ENCODE measurements at regions not wholly inside any gene's neighbourhood (a gene's known extent, or its start where the extent isn't known, plus 50 kb on each side); places are given as distances from the start of the nearest gene placed in this dataset.

- TF ChIP-seq POLR2AphosphoS5 (IDR thresholded peaks at IDR 0.05; ENCODE audit: borderline replicate concordance, low read depth, low read length) (no peak), EZH2 (IDR thresholded peaks at IDR 0.05) (no peak), FOXP2 (optimal IDR thresholded peaks at IDR 0.05; ENCODE audit: control extremely low read depth, extremely low read length, insufficient read depth) (no peak)
- no peak for DNase-seq (ENCODE audit: low read depth, low spot score)
- H3K36me3 ChIP-seq (ENCODE audit: insufficient read depth, low read length): no peaks in the 10 kb centered on the region
- H3K9ac ChIP-seq (ENCODE audit: insufficient read length): no peak overlapping the region
- no peak overlapping the region for H3K27ac ChIP-seq
- H3K9me3 ChIP-seq (ENCODE audit: low read depth, low read length): no peaks in the 10 kb centered on the region
- H3K4me3 ChIP-seq: no peak overlapping the region
Measured at GRCh38 chr18:44589693-44590355, 90.9 kb upstream of the SETBP1 start.

GRCh38 chr18:44590956-44591670 lies 89.6 kb upstream of the SETBP1 start:
- Histone ChIP-seq H3K4me3 (no peak overlapping the region), H3K9ac (ENCODE audit: insufficient read length) (no peak overlapping the region), H3K36me3 (ENCODE audit: insufficient read depth, low read length) (no peaks in the 10 kb centered on the region), H3K27ac (no peak overlapping the region), H3K9me3 (ENCODE audit: low read depth, low read length) (no peaks in the 10 kb centered on the region)
- DNase-seq (ENCODE audit: low read depth, low spot score): no peak
- TF ChIP-seq FOXP2 (optimal IDR thresholded peaks at IDR 0.05; ENCODE audit: control extremely low read depth, extremely low read length, insufficient read depth): no peak
- TF ChIP-seq POLR2AphosphoS5 (IDR thresholded peaks at IDR 0.05; ENCODE audit: borderline replicate concordance, low read depth, low read length): no peak
- TF ChIP-seq EZH2 (IDR thresholded peaks at IDR 0.05): no peak

GRCh38 chr18:44592639-44593038 lies 88.0 kb upstream of the SETBP1 start:
- Histone ChIP-seq H3K9ac (ENCODE audit: insufficient read length) (no peak overlapping the region), H3K9me3 (ENCODE audit: low read depth, low read length) (no peaks in the 10 kb centered on the region), H3K27ac (no peak overlapping the region), H3K36me3 (ENCODE audit: insufficient read depth, low read length) (no peaks in the 10 kb centered on the region), H3K4me3 (no peak overlapping the region)
- DNase-seq (ENCODE audit: low read depth, low spot score): no peak
- TF ChIP-seq FOXP2 (optimal IDR thresholded peaks at IDR 0.05; ENCODE audit: control extremely low read depth, extremely low read length, insufficient read depth): no peak

- Histone ChIP-seq H3K27ac (no peak overlapping the region), H3K36me3 (ENCODE audit: insufficient read depth, low read length) (no peaks in the 10 kb centered on the region), H3K9me3 (ENCODE audit: low read depth, low read length) (no peaks in the 10 kb centered on the region), H3K9ac (ENCODE audit: insufficient read length) (no peak overlapping the region), H3K4me3 (no peak overlapping the region)
- DNase-seq (ENCODE audit: low read depth, low spot score): no peak
- TF ChIP-seq EZH2 (IDR thresholded peaks at IDR 0.05) (no peak), POLR2AphosphoS5 (IDR thresholded peaks at IDR 0.05; ENCODE audit: borderline replicate concordance, low read depth, low read length) (no peak), FOXP2 (optimal IDR thresholded peaks at IDR 0.05; ENCODE audit: control extremely low read depth, extremely low read length, insufficient read depth) (no peak)
Measured at GRCh38 chr18:44594799-44595467, 85.8 kb upstream of the SETBP1 start.

- no peak for DNase-seq (ENCODE audit: low read depth, low spot score)
- H3K36me3 ChIP-seq (ENCODE audit: insufficient read depth, low read length): no peaks in the 10 kb centered on the region
- no peak overlapping the region for H3K9ac ChIP-seq (ENCODE audit: insufficient read length)
- H3K27ac ChIP-seq: no peak overlapping the region
- H3K4me3 ChIP-seq: no peak overlapping the region
- TF ChIP-seq EZH2 (IDR thresholded peaks at IDR 0.05) (no peak), FOXP2 (optimal IDR thresholded peaks at IDR 0.05; ENCODE audit: control extremely low read depth, extremely low read length, insufficient read depth) (no peak), POLR2AphosphoS5 (IDR thresholded peaks at IDR 0.05; ENCODE audit: borderline replicate concordance, low read depth, low read length) (no peak)
- no peaks in the 10 kb centered on the region for H3K9me3 ChIP-seq (ENCODE audit: low read depth, low read length)
Measured at GRCh38 chr18:44597797-44598196, 82.9 kb upstream of the SETBP1 start.

GRCh38 chr18:44598514-44598913 lies 82.2 kb upstream of the SETBP1 start:
- no peak for TF ChIP-seq FOXP2 (optimal IDR thresholded peaks at IDR 0.05; ENCODE audit: control extremely low read depth, extremely low read length, insufficient read depth)
- no peak for TF ChIP-seq POLR2AphosphoS5 (IDR thresholded peaks at IDR 0.05; ENCODE audit: borderline replicate concordance, low read depth, low read length)
- TF ChIP-seq EZH2 (IDR thresholded peaks at IDR 0.05): no peak
- DNase-seq (ENCODE audit: low read depth, low spot score): no peak

GRCh38 chr18:44599412-44599811 lies 81.3 kb upstream of the SETBP1 start:
- H3K9me3 ChIP-seq (ENCODE audit: low read depth, low read length): no peaks in the 10 kb centered on the region
- 0 out of 2 replicates have a peak, but pooled peaks have one; percentile 31 for TF ChIP-seq POLR2AphosphoS5 (IDR thresholded peaks at IDR 0.05; ENCODE audit: borderline replicate concordance, low read depth, low read length)
- no peak for TF ChIP-seq FOXP2 (optimal IDR thresholded peaks at IDR 0.05; ENCODE audit: control extremely low read depth, extremely low read length, insufficient read depth)
- no peak for TF ChIP-seq EZH2 (IDR thresholded peaks at IDR 0.05)
- H3K4me3 ChIP-seq: peak overlapping the region; percentile 34; the same call in 1 of the 2 replicates
- H3K9ac ChIP-seq (ENCODE audit: insufficient read length): no peak overlapping the region
- no peak for DNase-seq (ENCODE audit: low read depth, low spot score)
- H3K36me3 ChIP-seq (ENCODE audit: insufficient read depth, low read length): no peaks in the 10 kb centered on the region
- H3K27ac ChIP-seq: peak overlapping the region; percentile 67; the same call in 1 of the 2 replicates

More at GRCh38 chr18:44598514-44598913, 82.2 kb upstream of the SETBP1 start:
- Histone ChIP-seq H3K9ac (ENCODE audit: insufficient read length) (no peak overlapping the region), H3K27ac (0 out of 2 replicates have a peak overlapping the region, but pooled peaks have one; percentile 19), H3K36me3 (ENCODE audit: insufficient read depth, low read length) (no peaks in the 10 kb centered on the region), H3K4me3 (no peak overlapping the region), H3K9me3 (ENCODE audit: low read depth, low read length) (no peaks in the 10 kb centered on the region)

- no peaks in the 10 kb centered on the region for H3K36me3 ChIP-seq (ENCODE audit: insufficient read depth, low read length)
- H3K9me3 ChIP-seq (ENCODE audit: low read depth, low read length): no peaks in the 10 kb centered on the region
- peak overlapping the region; percentile 87; the same call in 1 of the 2 replicates for H3K27ac ChIP-seq
- no peak for TF ChIP-seq EZH2 (IDR thresholded peaks at IDR 0.05)
- no peak for TF ChIP-seq POLR2AphosphoS5 (IDR thresholded peaks at IDR 0.05; ENCODE audit: borderline replicate concordance, low read depth, low read length)
- no peak for TF ChIP-seq FOXP2 (optimal IDR thresholded peaks at IDR 0.05; ENCODE audit: control extremely low read depth, extremely low read length, insufficient read depth)
- DNase-seq (ENCODE audit: low read depth, low spot score): no peak
- peak overlapping the region; percentile 52; the same call in 1 of the 2 replicates for H3K4me3 ChIP-seq
- no peak overlapping the region for H3K9ac ChIP-seq (ENCODE audit: insufficient read length)
Measured at GRCh38 chr18:44601447-44601846, 79.2 kb upstream of the SETBP1 start.

Measured in SK-N-MC (cell line).